Renal pelvis (tissue), 1 donor: ENCODE measurements at regions not wholly inside any gene's neighbourhood (a gene's known extent, or its start where the extent isn't known, plus 50 kb on each side); places are given as distances from the start of the nearest gene placed in this dataset.
"Not testable (repeated sequence)": the region's sequence is repeated elsewhere in the genome, so short reads cannot be mapped to it uniquely, and the experiment has no call there.

Experiments used
- DNase-seq: peaks from one replicate; pipeline ENCODE4 v3.0.0-alpha.2; 2013

DNA sequence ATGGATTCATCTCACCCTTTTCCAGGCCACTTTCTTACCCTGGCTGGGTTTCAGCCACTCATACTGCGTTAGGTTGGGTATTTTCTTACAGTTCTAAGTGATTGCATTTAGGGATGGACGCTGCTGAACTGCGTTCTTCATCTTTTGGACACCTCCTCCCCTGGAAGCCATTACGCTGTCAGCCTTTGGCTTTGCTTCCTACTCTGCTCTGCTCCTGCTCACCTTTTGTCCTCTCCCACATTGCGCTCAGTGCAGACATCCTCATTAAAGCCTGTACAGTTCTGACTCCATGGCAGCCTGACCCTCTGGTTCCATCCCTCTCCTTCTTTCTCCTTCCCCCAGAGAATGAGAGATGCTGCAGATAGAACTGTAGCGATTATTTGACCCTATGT is 108.9 kb downstream of the SRGAP2 start:
- not testable (repeated sequence) for DNase-seq

DNA sequence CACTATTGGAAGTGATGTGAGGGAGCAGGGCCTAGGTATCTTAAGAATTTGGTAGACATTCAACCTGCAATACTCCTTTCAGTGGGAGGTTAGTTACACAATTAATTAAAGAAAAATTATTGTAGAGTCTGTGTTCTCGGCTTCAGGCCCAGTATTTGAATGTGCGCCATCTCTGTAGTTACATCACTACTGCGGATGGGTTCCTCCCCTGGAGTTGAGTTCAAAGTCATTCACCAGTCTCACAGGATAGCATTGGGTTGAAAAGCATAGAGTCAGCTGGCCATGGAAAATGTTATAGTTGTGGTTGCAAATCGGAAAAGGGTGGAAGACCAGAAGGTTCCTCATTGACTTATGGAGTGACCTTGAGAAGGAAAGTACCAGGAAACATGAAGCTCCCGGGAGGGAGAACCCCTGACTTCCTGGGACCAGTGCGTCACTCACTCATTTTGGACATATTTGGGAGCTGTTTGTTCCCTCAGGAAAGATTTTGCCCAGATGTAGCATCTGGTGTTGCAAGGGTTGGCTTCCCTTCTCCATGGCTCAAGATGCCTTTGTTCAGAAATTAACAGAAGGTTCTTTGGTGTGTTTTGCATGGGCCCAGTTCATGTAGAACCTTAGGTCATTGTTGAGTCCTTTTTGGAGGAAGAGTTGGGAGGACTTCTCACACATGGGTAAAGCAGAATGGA is 111.8 kb downstream of the SRGAP2 start:
- not testable (repeated sequence) for DNase-seq

DNA sequence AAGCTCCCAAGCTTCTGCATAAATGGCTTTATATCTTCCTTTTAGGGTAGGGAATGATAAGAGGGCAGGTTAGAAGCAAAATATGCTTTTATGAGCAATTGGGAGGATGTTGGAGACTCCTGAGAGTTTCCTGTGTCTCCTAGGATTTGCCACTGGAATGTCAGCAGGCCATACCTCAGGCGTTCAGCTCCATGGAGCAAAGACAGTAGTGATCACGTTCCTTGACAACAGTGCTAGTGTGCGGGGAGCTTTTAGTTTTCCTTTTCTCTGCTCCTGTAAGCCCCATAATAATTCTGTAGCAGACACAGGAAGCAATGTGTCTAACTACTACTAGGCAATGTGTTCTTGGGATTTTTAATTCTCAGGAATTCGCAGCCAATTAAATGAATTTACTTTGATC is 113.6 kb downstream of the SRGAP2 start:
- DNase-seq, result not testable (repeated sequence)

DNA sequence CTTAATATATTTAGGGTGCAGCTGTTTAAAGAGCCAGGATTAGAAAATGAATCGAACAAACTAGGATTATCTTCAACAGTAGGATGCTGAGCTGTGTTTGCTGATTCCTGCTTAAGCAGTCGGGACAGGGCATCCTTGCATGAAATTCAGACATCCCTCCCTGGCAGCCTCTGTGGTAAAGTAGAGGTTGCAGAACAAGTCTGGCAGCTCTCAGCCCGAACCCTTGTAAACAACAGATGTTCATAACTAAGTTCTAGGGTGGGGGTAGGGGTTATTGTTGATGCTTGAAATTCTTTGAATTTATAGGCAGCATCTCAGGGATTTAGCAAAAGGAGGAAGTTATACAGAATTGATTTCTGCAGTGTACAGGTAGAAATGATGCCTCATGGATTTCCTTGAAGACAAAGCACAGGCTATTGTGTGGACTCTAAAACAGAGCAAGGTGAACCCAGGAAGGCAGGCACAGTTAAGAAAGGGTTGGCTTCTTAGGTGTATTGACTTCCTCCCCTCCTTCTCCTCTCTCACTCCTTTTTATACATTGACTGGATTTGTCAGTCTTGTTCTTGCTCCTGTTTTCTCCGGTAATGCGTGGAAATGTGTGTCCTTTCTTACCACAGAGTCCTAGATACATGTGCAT is 114.7 kb downstream of the SRGAP2 start:
- DNase-seq, result not testable (repeated sequence)

DNA sequence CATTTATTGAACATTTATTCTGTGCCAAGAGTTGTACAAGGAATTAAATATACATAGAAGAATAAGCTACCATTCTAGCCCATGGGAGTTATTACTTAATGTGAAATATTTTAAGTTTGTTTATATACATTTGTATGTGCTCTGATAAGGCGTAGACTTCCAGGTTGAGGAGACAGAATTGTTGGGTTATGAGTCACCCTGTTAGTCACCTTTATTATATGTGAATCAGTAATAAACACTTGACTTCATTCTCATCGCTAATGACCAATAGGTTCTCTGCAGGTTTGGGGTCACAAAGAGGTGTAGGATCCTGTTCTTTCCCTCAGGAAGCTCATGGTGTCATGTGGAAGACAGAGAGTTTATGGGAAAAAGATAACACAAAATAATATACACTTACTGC is 116.9 kb downstream of the SRGAP2 start:
- not testable (repeated sequence) for DNase-seq

DNA sequence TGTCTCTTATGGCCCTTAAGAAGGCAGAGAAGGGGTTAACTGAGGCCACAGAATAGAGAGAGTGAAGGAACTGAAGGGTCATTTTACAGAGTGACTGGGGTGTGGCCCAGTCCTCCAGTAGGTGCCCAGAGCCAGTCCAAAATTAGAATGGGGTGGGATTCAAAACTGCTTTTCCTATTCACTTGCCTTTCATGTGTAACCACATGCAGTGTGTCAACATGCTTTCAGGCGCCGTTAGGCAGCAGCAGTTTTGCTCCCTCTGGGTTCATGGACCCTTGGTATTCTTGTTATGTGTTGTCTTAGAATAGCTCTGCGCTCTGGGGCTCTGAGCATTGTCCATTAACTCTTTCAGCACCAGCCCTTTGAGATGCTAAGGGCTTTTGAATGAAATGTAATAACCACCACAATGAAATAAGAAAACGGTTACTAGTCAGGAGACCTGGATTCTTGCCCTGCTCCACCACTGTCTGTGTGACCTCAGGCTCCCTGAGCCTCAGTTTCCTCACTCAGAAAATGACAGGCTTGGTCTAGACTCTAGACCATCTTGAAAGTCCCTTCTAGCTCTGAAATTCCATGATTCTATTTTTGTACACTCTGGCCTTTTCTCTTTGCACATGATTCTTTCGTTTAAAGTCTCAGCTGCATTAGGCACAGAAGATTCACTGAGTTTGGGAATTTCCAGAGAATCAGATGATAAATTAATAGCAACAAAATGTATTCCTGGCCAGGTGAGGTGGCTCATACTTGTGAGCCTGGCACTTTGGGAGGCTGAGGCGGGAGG is 123.0 kb downstream of the SRGAP2 start:
- not testable (repeated sequence) for DNase-seq

DNA sequence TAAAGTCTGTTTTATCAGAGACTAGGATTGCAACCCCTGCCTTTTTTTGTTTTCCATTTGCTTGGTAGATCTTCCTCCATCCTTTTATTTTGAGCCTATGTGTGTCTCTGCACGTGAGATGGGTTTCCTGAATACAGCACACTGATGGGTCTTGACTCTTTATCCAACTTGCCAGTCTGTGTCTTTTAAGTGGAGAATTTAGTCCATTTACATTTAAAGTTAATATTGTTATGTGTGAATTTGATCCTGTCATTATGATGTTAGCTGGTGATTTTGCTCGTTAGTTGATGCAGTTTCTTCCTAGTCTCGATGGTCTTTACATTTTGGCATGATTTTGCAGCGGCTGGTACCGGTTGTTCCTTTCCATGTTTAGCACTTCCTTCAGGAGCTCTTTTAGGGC is 128.3 kb downstream of the SRGAP2 start:
- DNase-seq, result not testable (repeated sequence)

DNA sequence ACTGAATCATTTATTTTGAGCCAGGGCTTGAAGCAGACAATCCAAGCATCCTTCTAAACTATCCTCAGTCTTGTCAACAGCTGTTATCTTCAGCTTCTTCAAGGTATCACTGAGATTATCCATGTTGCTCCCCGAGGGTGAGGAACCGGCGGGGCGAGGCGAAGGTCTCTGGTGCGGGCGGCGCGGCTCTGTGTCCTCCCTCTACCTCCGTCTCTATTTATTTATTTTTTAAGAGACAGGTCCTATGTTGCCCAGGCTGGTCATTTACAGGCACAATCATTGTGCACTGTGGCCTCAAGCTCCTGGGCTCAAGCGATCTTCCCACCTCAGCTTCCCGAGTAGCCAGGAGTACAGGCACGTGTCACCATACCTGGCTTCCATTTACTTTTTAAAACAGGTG is 130.0 kb downstream of the SRGAP2 start:
- DNase-seq, result not testable (repeated sequence)

DNA sequence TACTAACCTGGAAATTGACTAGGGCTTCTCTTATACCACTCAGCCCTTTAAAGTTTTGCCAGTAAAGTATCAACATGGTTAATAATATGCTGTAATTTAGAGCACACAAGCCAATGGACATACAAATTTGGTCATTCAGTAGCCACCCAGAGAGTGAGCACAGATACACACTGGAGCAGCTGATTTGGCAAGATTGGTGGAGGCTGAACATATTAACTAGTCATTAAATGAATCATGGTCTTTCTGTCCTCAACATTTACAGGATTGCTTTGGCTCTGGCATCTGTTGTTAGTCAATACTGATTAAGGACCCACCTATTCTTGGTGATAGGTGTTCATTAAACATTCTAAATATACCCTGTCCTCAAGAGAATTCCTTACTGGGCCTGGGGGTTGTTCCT is 130.6 kb downstream of the SRGAP2 start:
- not testable (repeated sequence) for DNase-seq

DNA sequence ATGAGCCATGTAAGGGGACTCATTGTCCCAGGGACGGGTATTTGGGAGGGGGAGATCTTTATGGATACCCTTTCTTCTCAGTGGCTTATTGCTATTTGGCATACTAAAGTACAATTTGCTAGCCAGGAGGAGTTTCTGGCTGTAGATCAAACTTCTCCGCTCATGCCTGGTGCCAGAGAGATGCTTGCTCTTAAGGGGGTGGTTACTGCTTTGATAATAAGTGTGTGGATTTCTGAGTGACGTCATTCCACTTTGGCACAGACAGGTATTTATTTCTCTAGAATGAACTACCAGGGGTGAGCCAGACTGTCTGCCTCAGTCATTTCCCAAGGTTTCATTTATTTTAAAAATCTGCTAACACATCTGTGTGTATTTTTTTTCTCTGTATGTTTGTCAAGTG is 131.1 kb downstream of the SRGAP2 start:
- not testable (repeated sequence) for DNase-seq

DNA sequence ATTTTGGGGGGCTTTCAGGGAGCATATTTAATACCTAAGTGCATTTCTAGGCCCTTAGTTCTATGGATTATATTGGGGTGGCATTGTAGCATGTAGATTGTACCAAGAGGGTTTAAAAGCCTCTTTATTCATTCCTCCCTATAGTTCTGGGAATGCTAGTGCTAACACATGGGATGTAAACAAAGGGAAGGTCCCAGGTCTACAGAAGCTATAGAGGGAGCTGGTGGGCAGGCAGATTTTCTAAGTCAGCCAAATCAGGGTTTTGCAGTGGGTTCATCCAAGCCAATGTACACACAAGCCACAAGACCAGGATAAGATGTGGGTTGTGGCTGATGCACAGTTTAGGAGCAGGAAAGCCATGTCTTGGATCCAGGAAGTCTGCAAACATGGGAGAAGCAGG is 131.8 kb downstream of the SRGAP2 start:
- not testable (repeated sequence) for DNase-seq

DNA sequence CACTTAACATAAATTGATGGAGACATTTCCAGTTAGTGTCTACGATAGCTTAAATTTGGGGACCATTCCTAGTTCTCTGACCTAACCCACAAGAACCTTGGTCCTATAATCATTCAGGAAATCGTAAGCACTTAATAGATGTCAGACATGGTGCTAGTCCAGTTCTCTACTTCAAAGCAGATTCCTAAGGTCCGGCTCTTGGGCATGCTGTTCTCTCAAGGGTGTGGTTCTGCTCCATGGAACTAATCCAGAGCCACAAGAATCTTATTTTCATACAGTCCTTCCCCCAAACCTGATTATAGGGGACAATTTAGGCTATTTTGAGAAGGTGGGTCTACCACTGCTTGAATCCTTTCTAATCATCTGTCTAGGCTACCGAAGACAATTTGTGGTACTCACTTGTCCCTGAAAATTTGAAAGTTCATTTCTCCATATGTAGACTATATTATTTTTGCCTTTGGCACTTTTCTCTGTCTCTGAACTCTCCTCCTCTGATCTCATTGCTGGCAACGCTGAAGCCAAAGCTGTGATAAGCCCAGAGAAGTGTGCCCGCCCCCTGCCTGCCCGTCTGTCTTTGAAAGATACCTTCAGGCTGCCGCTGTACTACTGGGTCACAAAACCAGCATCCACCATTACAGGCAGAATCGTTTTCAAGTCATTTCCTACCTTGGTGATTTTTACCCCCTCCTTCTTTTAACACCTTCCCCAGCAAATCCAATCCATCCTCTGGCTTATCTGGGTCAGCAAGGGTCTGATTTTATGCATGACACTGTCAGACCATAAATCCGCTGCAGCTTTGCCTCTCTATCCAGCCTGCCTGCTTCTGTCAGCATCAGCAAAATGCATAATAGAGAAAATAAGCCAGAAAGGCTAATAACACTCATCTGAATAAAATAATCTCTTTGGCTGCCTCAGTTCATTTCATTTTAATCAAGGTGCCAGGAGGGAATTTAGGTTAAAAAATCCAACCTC is 132.8 kb downstream of the SRGAP2 start:
- DNase-seq, result not testable (repeated sequence)

DNA sequence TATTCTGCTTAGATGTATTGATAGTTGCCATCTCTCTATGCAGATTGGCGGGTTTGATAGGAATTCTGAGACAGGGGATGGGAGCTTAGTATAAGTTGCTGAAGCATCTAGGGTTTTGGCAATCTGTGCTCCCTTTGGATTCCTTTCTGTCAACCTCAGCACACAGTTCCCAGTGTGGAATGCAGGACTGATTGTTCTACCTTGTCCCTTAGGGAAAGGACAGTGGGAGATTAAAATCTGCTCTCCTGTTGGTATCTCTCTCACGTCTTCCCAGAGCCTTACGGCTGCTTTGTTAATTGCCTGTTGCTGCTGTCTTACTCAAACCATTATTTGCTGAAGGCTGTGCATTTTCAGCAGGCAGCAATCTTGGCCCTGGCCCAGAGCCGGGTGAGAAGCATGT is 133.3 kb upstream of the IKBKE start:
- DNase-seq, result not testable (repeated sequence)

DNA sequence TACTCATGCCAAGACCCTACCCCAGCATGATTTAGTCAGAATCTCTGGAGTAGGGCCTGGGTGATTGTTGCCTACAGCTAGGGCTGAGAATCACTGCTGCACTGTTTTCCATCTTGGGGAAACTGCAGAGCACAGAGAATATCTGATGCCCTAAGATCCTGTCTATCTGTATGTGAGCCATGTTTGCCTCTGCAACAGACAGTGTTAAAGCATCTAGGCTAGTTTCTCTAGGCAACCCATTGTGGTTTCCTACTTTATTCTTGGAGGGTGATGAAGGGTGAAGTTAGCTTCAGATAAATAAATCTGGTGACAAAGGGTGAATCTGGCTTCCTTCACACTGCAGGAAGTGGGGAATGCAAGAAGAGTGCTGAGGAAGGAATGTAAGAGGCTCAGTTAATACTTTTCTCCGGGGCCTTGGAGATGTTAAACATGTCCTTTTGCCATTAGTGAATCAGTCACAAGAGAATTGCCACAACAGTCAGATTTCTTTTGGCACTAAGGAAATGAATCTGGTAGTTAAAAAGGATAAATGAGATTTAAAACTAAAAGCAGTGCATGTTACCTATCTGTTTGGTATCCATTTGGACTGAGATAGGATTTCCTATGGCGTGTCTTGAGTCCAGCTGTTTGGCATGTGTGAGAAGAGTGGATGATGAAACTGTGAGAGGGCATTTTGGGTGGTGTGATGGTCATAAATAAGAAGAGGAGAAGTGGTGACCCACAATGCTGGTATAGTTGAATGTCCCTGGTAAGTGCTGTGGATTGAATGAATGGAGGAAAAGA is 119.6 kb upstream of the IKBKE start:
- DNase-seq, result not testable (repeated sequence)

DNA sequence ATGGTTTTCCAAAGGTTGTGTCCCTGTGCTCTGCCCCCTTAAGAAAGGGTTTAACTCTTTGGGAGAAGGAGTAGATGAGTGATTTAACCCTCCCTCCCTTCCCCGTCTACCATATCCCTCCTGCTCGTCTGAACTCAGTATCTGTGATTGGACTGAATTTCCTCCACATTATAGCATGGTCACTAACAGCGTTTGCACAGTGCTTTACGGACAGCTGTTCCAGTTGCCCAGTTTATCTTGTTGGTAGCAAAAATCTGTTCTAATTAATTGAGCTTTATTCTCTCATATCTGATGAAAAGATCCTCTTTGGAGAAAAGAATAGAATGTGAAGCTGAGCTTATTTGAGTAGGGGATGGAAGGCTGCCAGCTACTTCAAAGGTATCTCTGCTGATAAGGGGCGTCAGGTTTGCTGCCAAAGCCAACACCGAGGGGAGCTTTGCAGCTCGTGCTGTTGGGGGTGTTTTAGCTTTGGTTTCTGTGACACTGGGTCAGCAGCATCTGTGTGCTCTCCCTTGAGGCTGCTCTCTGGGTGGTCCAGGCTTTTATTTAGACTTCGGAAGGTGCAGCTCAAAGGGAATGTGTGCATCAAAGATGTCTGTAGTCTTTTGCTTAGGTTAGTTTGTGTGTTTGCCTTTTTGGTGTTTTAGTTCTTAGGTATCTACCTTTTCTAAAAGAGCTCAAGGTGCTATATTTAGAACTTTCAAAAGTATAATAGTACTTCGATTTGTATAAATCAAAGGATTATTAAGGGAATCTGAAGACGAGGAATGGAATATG is 118.8 kb upstream of the IKBKE start:
- DNase-seq, result not testable (repeated sequence)

DNA sequence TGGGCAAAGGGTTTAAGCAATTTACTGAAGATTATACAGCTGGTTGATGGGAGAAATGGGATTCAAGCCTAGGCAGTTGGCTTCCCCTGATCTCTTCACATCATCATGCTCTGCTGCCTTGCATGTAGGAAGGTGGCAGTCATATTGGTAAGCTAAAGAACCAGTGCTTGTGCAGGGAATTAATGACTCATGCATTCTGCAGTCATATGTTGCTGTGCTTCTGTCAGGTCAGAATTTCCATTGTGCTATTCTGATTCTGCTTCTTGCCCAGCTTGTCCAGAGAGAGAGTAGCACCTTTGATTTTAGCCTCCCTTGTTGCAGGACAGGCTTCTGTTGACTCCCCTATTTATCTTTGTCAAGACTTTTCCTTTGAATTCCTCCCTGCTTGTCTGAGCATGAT is 114.0 kb upstream of the IKBKE start:
- DNase-seq, result not testable (repeated sequence)

DNA sequence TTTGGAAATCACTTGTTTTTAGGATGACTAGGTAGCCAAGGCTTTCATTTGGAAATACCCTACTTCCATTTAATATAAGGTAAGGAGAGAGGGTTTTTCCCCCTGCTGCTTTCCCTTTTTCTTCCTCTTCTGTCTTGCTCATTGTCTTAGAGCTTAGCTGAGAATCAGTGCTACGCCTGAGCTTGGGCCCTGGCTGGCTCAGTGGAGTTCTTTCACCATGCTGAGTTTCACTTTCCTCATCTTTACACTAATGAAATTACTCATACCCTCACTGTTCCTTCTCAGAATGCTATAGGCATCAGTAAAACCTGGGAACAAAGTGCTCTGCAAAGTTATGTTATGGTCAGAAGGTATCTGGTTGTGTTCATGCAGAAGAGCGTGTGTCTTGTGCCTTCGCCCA is 112.3 kb upstream of the IKBKE start:
- not testable (repeated sequence) for DNase-seq

DNA sequence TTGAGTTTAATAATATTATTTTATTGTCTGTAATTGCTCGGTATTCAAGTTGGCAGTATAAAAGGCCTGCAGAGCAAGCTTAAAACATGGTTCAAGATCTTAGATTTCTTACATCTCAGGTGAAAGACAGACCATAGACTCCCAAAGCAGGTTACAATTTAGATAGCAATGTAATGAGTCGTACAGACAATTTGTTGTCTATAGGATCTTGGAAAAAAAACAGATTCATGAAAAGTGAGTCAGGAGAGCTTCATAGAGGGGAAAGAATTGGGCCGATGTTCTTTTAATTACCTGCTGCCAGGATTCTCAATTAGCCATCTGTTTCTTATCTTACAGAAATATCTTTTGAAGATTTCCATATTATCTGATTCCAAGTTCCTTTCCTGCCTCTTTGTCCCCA is 111.5 kb upstream of the IKBKE start:
- not testable (repeated sequence) for DNase-seq

DNA sequence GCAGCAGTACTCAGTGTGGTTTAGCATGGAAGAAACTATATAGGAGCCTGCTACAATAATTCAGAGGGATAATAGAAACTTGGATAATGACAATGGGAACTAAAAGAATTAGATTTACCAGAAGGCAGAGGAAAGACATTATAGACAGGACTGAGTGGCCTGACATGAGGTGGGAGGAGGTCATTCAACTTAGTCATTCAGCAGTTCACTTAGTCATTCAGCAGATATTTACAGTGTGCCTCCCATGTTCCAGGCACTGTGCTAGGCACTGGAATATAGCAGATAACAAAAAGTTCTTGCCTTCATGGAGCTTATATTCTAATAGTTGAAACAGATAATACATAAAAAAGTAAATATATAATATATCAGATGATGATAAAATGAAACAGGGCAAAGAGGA is 110.9 kb upstream of the IKBKE start:
- DNase-seq, result not testable (repeated sequence)

DNA sequence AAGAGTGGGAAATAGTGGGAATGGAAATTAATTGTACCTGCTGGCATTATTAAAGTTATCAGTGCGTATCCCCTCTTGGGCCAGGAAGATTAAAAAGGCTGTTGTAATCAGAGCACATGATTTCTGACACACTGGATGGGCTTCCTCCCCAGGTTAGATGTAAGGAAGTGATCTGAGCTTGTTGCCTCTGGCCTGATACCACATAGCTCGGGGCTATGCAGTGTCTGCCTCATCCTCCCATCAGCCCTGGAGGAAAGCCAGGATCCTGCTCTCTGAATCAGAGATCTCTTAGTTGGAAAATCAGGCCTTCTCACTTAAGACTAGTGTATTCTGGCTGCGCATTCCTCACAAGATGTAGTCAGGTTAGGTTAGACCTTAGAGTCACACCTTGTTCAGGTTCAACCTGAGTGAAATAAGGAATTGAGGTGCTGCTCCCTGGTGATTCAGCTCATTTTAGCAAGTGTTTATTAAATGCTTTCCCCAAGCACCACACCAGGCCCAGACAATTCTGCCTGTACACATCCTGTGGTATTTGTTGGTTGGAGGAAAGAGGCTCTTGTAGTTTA is 108.2 kb upstream of the IKBKE start:
- DNase-seq, result not testable (repeated sequence)
